RWPE1 (cell line): ENCODE measurements at regions not wholly inside any gene's neighbourhood (a gene's known extent, or its start where the extent isn't known, plus 50 kb on each side); places are given as distances from the start of the nearest gene placed in this dataset.
A peak's percentile ranks its signal among the peaks of the same experiment; 100 is the strongest.

ENCODE experiments used
- CTCF ChIA-PET: fragments of 350-600 bp; sonication (Branson Sonifier 250); formaldehyde crosslinking; extraction: SDS; loops from one replicate; lab custom pipeline; 2021; lab: Yijun Ruan, JAX
- POLR2A ChIA-PET: fragments of 400-600 bp; formaldehyde crosslinking; extraction: SDS; loops from one replicate; lab custom pipeline; 2020; ENCODE audit warnings: antibody characterized with exemption; ENCODE audit not compliant: low non-redundant PET; lab: Yijun Ruan, JAX
- DNase-seq: peaks from one replicate; pipeline ENCODE4 v3.0.0; 2012; ENCODE audit warnings: low spot score
- H3K27ac ChIP-seq: fragments of 450-650 bp; 2 replicates; pipeline ENCODE4 v1.5.1; 2017
- TF ChIP-seq, protein P1 (sequence below): fragments of 450-650 bp; conservative IDR thresholded peaks from 2 replicates; pipeline ENCODE4 v1.5.1; 2017; ENCODE audit warnings: low read depth, mild to moderate bottlenecking

GRCh38 chr4:89468602-89469001 lies 161.0 kb upstream of the GPRIN3 start:
- ChIA-PET POLR2A (no interaction called here), CTCF (no interaction called here)
- DNase-seq, result no peak
- no peak overlapping the region for H3K27ac ChIP-seq
- TF ChIP-seq, protein P1, sequence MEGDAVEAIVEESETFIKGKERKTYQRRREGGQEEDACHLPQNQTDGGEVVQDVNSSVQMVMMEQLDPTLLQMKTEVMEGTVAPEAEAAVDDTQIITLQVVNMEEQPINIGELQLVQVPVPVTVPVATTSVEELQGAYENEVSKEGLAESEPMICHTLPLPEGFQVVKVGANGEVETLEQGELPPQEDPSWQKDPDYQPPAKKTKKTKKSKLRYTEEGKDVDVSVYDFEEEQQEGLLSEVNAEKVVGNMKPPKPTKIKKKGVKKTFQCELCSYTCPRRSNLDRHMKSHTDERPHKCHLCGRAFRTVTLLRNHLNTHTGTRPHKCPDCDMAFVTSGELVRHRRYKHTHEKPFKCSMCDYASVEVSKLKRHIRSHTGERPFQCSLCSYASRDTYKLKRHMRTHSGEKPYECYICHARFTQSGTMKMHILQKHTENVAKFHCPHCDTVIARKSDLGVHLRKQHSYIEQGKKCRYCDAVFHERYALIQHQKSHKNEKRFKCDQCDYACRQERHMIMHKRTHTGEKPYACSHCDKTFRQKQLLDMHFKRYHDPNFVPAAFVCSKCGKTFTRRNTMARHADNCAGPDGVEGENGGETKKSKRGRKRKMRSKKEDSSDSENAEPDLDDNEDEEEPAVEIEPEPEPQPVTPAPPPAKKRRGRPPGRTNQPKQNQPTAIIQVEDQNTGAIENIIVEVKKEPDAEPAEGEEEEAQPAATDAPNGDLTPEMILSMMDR, result no peak

DNA sequence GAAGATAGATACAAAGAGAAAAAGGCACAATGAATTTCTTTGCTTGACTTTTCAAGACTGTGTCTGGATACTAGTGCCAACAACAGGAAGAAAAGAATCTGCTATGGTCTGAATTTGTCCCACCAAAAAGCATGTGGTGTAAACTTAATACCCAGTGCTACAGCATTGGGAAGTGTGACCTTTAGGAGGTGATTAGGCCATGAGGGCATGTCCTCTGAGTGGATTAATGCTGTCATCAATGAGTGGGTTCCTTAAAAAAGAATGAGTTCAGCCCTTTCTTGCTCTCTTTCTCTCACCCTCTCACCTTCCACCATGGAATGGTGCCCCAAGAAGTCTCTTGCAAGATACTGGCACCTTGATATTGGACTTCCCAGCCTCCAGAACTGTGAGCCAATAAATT lies 155.7 kb upstream of the GPRIN3 start:
- CTCF ChIA-PET, result no interaction called here
- POLR2A ChIA-PET, result no interaction called here
- TF ChIP-seq, protein P1, result no peak
- H3K27ac ChIP-seq, result no peak overlapping the region
- DNase-seq, result no peak

DNA sequence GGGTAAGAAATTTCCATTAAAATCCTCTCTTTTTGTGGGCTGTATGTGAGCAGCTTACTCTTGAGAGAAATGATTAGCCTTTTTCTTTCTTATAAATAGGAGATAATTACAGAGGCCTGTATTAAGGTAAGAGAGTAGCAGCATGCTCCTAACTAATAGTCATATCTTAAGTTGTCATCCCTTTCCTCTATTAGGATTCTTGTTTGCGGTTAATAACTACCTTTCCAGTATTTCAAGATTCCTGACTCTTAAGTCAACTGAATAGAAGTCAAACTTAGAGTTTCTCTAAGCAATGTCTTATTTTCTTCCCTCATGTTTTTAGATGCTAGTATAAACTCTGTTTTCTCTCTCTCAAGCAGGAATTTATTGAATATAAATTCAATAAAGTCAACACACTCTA lies 139.9 kb upstream of the GPRIN3 start:
- ChIA-PET CTCF (interaction anchor here (1.0 kb wide), 1 partner anchor 9 kb away, joined by 3 read pairs; no protein-coding TSS in a partner anchor), POLR2A (no interaction called here)
- no peak overlapping the region for H3K27ac ChIP-seq
- DNase-seq, result no peak
- TF ChIP-seq, protein P1, result no peak

- no peak overlapping the region for H3K27ac ChIP-seq
- DNase-seq, result no peak
- CTCF ChIA-PET, result no interaction called here
- POLR2A ChIA-PET, result no interaction called here
- TF ChIP-seq, protein P1, result no peak
These were observed 138.6 kb upstream of the GPRIN3 start for GRCh38 chr4:89446193-89446592.

- no peak overlapping the region for H3K27ac ChIP-seq
- DNase-seq, result no peak
- TF ChIP-seq, protein P1, result no peak
- ChIA-PET CTCF (interaction anchor here (0.6 to 0.8 kb wide), 2 partner anchors 17 to 288 kb away, joined by 3 read pairs; no protein-coding TSS in a partner anchor), POLR2A (no interaction called here)
These were observed 131.9 kb upstream of the GPRIN3 start for GRCh38 chr4:89439533-89439932.

- CTCF ChIA-PET, result interaction anchor here (0.8 kb wide), 1 partner anchor 10 kb away, joined by 3 read pairs; no protein-coding TSS in a partner anchor
- POLR2A ChIA-PET, result no interaction called here
These were observed 130.7 kb upstream of the GPRIN3 start for GRCh38 chr4:89438102-89438831.

More at GRCh38 chr4:89438102-89438831, 130.7 kb upstream of the GPRIN3 start:
- H3K27ac ChIP-seq, result no peak overlapping the region
- TF ChIP-seq, protein P1, result 0 out of 2 replicates have a peak, but pooled peaks have one; percentile 30
- peak; percentile 52 for DNase-seq
